Hepatocyte (in vitro differentiated cells): ENCODE measurements at regions not wholly inside any gene's neighbourhood (a gene's known extent, or its start where the extent isn't known, plus 50 kb on each side); places are given as distances from the start of the nearest gene placed in this dataset.

Source experiments
- DNase-seq: peaks from one replicate; pipeline ENCODE4 v3.0.0-alpha.2; 2016; ENCODE audit warnings: low spot score
- H2AFZ ChIP-seq: fragments of 200-600 bp; sonication (generic); 2 replicates; pipeline ENCODE4 v1.6.0; 2016; ENCODE audit warnings: antibody characterized with exemption, mild to moderate bottlenecking
- H3K27ac ChIP-seq: fragments of 200-600 bp; sonication (generic); 2 replicates; pipeline ENCODE4 v1.5.1; 2016; ENCODE audit warnings: mild to moderate bottlenecking
- H3K27me3 ChIP-seq: fragments of 200-600 bp; sonication (generic); 2 replicates; pipeline ENCODE4 v1.6.1; 2016
- H3K36me3 ChIP-seq: fragments of 200-600 bp; sonication (generic); replicated peaks from 2 replicates; pipeline ENCODE4 v1.5.1; 2016; ENCODE audit warnings: low read depth; ENCODE audit not compliant: insufficient read depth
- H3K4me1 ChIP-seq: fragments of 200-600 bp; sonication (generic); 2 replicates; pipeline ENCODE4 v1.5.1; 2016; ENCODE audit warnings: mild to moderate bottlenecking, moderate library complexity; ENCODE audit not compliant: insufficient read depth
- H3K4me2 ChIP-seq: fragments of 200-600 bp; sonication (generic); 2 replicates; pipeline ENCODE4 v1.6.0; 2016
- H3K4me3 ChIP-seq: fragments of 200-600 bp; sonication (generic); 2 replicates; pipeline ENCODE4 v1.5.1; 2016; ENCODE audit warnings: mild to moderate bottlenecking
- H3K79me2 ChIP-seq: fragments of 200-600 bp; sonication (generic); 2 replicates; pipeline ENCODE4 v1.6.0; 2017; ENCODE audit warnings: mild to moderate bottlenecking
- H3K9me2 ChIP-seq: fragments of 200-600 bp; sonication (generic); replicated peaks from 2 replicates; pipeline ENCODE4 v1.6.0; 2017; ENCODE audit warnings: mild to moderate bottlenecking; ENCODE audit not compliant: insufficient read depth
- H3K9me3 ChIP-seq: fragments of 200-600 bp; sonication (generic); 2 replicates; pipeline ENCODE4 v1.5.1; 2016; ENCODE audit warnings: low read depth, mild to moderate bottlenecking
- H4K20me1 ChIP-seq: fragments of 200-600 bp; sonication (generic); 2 replicates; pipeline ENCODE4 v1.6.0; 2016; ENCODE audit warnings: mild to moderate bottlenecking; ENCODE audit not compliant: insufficient read depth, poor library complexity, severe bottlenecking
- EZH2 ChIP-seq: fragments of 200-600 bp; sonication (generic); IDR thresholded peaks from 2 replicates; pipeline ENCODE4 v1.6.1; 2016; ENCODE audit warnings: antibody characterized with exemption, mild to moderate bottlenecking, borderline replicate concordance
- EZH2phosphoT487 ChIP-seq: fragments of 200-600 bp; sonication (generic); IDR thresholded peaks from one replicate; pipeline ENCODE4 v1.6.1; 2018; ENCODE audit warnings: antibody characterized with exemption, mild to moderate bottlenecking, low read depth, moderate library complexity; ENCODE audit not compliant: unreplicated experiment, severe bottlenecking
- WGBS: methylation state at CpG from one replicate; pipeline ENCODE4 v1.1.6; 2016; ENCODE audit warnings: low lambda C conversion rate; ENCODE audit errors: missing lambda C conversion rate; 5-methylcytosine and 5-hydroxymethylcytosine counted together
- TF ChIP-seq, protein P1 (sequence below): fragments of 200-600 bp; sonication (generic); IDR thresholded peaks from 2 replicates; pipeline ENCODE4 v1.5.1; 2016; ENCODE audit warnings: antibody characterized with exemption, mild to moderate bottlenecking; ENCODE audit not compliant: poor library complexity

DNA sequence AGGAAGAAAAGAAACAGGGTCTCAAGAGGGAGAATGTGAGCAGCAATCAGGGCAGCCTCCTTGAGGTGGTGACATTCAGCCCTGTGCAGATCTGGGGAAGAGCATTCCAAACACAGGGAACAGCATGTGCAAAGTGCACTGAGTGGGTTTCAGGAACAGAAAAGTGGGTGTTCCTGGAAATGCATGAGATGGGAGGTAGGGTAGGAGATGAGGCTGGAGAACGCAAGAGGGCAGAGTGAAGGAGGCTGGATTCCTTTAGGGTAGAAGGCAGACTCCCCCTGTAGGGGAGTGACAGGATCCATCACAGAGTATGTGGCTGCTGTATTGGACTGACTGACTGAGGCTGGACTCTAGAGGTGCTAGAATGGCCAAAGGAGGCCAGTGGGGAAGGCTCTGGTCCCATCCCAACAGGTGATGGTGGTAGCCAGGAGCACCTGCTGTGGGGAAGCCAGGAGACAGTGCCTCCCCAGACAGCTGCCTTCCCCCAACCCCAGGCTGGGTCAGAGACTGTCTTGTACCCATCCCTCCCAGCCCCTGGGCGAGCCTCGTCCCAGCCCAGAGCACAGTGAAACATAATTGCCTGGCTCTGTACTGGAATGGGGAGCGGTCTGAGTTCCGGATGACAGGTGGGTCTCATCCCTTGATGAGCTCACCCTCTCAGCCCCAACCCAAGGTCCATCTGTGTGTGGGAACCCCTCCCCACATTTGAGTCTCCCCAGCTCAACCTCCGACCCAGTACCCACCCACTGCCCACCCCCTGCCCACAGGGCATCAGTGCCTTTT is 419.4 kb downstream of the MN1 start:
- Histone ChIP-seq H3K27me3 (no peaks in the 10 kb centered on the region), H3K27ac (no peak overlapping the region), H3K4me2 (no peak overlapping the region), H3K4me1 (peaks cover 2% of the 10 kb centered on the region), H2AFZ (no peak overlapping the region), H3K79me2 (no peaks in the 10 kb centered on the region), H4K20me1 (no peaks in the 10 kb centered on the region), H3K9me3 (no peaks in the 10 kb centered on the region), H3K36me3 (no peaks in the 10 kb centered on the region), H3K4me3 (no peak overlapping the region), H3K9me2 (no peaks in the 10 kb centered on the region)
- TF ChIP-seq EZH2 (no peak), EZH2phosphoT487 (no peak)
- TF ChIP-seq, protein P1, sequence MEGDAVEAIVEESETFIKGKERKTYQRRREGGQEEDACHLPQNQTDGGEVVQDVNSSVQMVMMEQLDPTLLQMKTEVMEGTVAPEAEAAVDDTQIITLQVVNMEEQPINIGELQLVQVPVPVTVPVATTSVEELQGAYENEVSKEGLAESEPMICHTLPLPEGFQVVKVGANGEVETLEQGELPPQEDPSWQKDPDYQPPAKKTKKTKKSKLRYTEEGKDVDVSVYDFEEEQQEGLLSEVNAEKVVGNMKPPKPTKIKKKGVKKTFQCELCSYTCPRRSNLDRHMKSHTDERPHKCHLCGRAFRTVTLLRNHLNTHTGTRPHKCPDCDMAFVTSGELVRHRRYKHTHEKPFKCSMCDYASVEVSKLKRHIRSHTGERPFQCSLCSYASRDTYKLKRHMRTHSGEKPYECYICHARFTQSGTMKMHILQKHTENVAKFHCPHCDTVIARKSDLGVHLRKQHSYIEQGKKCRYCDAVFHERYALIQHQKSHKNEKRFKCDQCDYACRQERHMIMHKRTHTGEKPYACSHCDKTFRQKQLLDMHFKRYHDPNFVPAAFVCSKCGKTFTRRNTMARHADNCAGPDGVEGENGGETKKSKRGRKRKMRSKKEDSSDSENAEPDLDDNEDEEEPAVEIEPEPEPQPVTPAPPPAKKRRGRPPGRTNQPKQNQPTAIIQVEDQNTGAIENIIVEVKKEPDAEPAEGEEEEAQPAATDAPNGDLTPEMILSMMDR: no peak
- DNase-seq: no peak
- 63% methylated on average over 4 of the region's 6 CpGs for WGBS

DNA sequence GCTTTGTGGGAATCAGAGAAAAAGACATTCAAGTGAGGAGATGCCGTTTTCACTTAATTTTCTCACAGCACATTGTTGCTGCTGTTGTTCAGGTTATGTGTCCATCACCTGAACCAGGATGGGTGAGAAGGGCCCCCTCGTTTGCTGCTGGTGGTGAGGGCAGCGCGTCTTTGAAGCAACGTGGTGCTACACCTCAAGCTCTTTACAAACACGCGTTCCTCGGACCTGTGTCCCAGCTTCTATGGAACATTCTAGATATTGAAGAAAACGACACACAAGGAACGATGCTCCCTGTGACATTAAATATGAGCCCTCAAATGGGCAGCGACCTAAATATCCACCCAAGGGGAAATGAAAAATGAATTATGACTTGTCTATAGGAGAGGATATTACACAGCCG is 418.6 kb downstream of the MN1 start:
- DNase-seq: no peak
- Histone ChIP-seq H3K4me1 (peaks cover 2% of the 10 kb centered on the region), H2AFZ (no peak overlapping the region), H3K9me3 (no peaks in the 10 kb centered on the region), H3K27me3 (no peaks in the 10 kb centered on the region), H3K36me3 (no peaks in the 10 kb centered on the region), H3K79me2 (no peaks in the 10 kb centered on the region), H3K9me2 (no peaks in the 10 kb centered on the region), H3K4me2 (no peak overlapping the region), H4K20me1 (no peaks in the 10 kb centered on the region), H3K4me3 (no peak overlapping the region), H3K27ac (no peak overlapping the region)
- 80% methylated on average over 12 of the region's 12 CpGs for WGBS
- TF ChIP-seq EZH2: no peak
- no peak for TF ChIP-seq EZH2phosphoT487
- TF ChIP-seq, protein P1: no peak

DNA sequence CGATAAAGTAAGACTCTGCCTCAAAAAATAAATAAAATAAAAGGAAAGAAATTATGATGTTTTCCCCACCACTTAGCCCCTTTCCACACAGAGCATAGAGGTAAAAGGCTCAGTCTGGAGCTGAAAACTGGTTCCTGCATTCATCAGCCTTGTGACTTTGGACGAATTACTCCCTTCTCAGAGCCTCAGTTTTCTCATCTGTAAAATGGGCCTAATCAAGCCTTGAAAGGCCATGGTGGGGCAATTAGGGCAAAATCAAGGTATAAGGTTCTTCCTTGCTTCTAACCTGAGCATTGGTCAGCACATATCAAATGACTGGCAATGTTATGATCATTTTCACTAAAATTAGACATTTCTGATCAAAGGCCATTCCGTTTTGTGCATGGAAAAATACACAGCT is 417.7 kb downstream of the MN1 start:
- Histone ChIP-seq H3K4me1 (peaks cover 2% of the 10 kb centered on the region), H3K9me3 (no peaks in the 10 kb centered on the region), H3K9me2 (no peaks in the 10 kb centered on the region), H3K27ac (no peak overlapping the region), H3K79me2 (no peaks in the 10 kb centered on the region), H4K20me1 (no peaks in the 10 kb centered on the region), H2AFZ (no peak overlapping the region), H3K4me3 (no peak overlapping the region), H3K36me3 (no peaks in the 10 kb centered on the region), H3K27me3 (no peaks in the 10 kb centered on the region), H3K4me2 (no peak overlapping the region)
- TF ChIP-seq EZH2 (no peak), EZH2phosphoT487 (no peak)
- TF ChIP-seq, protein P1: no peak
- WGBS: 90% methylated on average over 3 of the region's 3 CpGs
- DNase-seq: no peak
